Tibial nerve (tissue), 4 donors: ENCODE measurements at regions not wholly inside any gene's neighbourhood (a gene's known extent, or its start where the extent isn't known, plus 50 kb on each side); places are given as distances from the start of the nearest gene placed in this dataset.

ENCODE experiments used
- EP300 ChIP-seq, 2 donors: sonication (generic); formaldehyde crosslinking; IDR thresholded peaks; one replicate each; pipeline ENCODE4 v1.6.1; 2017; ENCODE audit warnings: antibody characterized with exemption in 2 of 2, mild to moderate bottlenecking in 1 of 2
- POLR2A ChIP-seq, 2 donors: fragments of 450-650 bp; IDR thresholded peaks; one replicate each; pipeline ENCODE4 v1.6.1; 2017; ENCODE audit warnings: antibody characterized with exemption in 2 of 2, mild to moderate bottlenecking in 2 of 2, moderate library complexity in 2 of 2
- TF ChIP-seq, protein P1 (sequence below), 5 experiments: fragments of 200-600 bp in 3 of 5; fragments of 450-650 bp in 2 of 5; sonication (generic) in 3 of 5; IDR thresholded peaks; one replicate each; pipeline ENCODE4 v1.5.1; 2016 to 2019; ENCODE audit warnings: antibody characterized with exemption in 5 of 5, mild to moderate bottlenecking in 3 of 5, moderate library complexity in 2 of 5

- TF ChIP-seq, protein P1, sequence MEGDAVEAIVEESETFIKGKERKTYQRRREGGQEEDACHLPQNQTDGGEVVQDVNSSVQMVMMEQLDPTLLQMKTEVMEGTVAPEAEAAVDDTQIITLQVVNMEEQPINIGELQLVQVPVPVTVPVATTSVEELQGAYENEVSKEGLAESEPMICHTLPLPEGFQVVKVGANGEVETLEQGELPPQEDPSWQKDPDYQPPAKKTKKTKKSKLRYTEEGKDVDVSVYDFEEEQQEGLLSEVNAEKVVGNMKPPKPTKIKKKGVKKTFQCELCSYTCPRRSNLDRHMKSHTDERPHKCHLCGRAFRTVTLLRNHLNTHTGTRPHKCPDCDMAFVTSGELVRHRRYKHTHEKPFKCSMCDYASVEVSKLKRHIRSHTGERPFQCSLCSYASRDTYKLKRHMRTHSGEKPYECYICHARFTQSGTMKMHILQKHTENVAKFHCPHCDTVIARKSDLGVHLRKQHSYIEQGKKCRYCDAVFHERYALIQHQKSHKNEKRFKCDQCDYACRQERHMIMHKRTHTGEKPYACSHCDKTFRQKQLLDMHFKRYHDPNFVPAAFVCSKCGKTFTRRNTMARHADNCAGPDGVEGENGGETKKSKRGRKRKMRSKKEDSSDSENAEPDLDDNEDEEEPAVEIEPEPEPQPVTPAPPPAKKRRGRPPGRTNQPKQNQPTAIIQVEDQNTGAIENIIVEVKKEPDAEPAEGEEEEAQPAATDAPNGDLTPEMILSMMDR (IDR thresholded peaks at IDR 0.05), result no peak
- TF ChIP-seq EP300 (IDR thresholded peaks at IDR 0.05) (no peak), POLR2A (IDR thresholded peaks at IDR 0.05) (no peak)
These were observed 649.4 kb downstream of the TDRD15 start for GRCh38 chr2:21773168-21773567.
